B cell (primary cell): ENCODE measurements at regions not wholly inside any gene's neighbourhood (a gene's known extent, or its start where the extent isn't known, plus 50 kb on each side); places are given as distances from the start of the nearest gene placed in this dataset.

Experiments used
- EZH2 ChIP-seq: IDR thresholded peaks from 2 replicates; pipeline ENCODE4 v1.6.1; 2012; ENCODE audit warnings: borderline replicate concordance, low read depth, mild to moderate bottlenecking, moderate library complexity, low read length; ENCODE audit not compliant: insufficient read depth, poor library complexity, severe bottlenecking
- TF ChIP-seq, protein P1 (sequence below): fragments of 200-600 bp; IDR thresholded peaks from one replicate; pipeline ENCODE4 v1.8.0; 2022; ENCODE audit warnings: antibody characterized with exemption, mild to moderate bottlenecking

DNA sequence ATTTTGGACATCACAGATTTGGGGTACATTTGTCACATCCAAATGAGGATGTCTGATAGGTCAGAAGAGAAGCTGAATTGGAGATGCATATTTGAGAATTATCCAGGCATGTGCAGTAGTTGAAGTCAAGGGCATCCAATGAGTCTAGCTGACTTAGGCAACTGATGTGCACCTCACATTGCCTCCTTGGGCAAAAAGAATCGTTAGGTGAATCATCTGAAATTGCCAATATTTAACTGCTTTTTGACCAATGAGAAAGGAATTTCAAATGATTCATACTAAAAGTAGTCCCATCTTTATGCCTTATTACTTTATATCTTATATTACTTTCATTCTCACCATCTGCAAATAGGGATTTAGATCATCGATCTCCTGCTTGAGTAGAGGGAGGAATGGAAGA, 117.7 kb downstream of the CD47 start:
- TF ChIP-seq, protein P1, sequence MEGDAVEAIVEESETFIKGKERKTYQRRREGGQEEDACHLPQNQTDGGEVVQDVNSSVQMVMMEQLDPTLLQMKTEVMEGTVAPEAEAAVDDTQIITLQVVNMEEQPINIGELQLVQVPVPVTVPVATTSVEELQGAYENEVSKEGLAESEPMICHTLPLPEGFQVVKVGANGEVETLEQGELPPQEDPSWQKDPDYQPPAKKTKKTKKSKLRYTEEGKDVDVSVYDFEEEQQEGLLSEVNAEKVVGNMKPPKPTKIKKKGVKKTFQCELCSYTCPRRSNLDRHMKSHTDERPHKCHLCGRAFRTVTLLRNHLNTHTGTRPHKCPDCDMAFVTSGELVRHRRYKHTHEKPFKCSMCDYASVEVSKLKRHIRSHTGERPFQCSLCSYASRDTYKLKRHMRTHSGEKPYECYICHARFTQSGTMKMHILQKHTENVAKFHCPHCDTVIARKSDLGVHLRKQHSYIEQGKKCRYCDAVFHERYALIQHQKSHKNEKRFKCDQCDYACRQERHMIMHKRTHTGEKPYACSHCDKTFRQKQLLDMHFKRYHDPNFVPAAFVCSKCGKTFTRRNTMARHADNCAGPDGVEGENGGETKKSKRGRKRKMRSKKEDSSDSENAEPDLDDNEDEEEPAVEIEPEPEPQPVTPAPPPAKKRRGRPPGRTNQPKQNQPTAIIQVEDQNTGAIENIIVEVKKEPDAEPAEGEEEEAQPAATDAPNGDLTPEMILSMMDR, result no peak
- TF ChIP-seq EZH2, result no peak
